ENCODE measurements at regions not wholly inside any gene's neighbourhood (a gene's known extent, or its start where the extent isn't known, plus 50 kb on each side); places are given as distances from the start of the nearest gene placed in this dataset.

- TF ChIP-seq CTCF (IDR thresholded peaks at IDR 0.05) (no peak), ZFX (IDR thresholded peaks at IDR 0.05; ENCODE audit: borderline replicate concordance) (no peak)
These were observed 76.2 kb upstream of the OPCML start for GRCh38 chr11:133608496-133608895.
